Neuronal stem cell (in vitro differentiated cells): ENCODE measurements at regions not wholly inside any gene's neighbourhood (a gene's known extent, or its start where the extent isn't known, plus 50 kb on each side); places are given as distances from the start of the nearest gene placed in this dataset.

Experiments used
- DNase-seq: peaks from one replicate; pipeline ENCODE4 v3.0.0-alpha.2; 2013; ENCODE audit warnings: low spot score
- H2AFZ ChIP-seq: one replicate; pipeline ENCODE4 v1.6.1; 2013; ENCODE audit warnings: mild to moderate bottlenecking, low read length, inconsistent platforms
- H2AK5ac ChIP-seq: 2 replicates; pipeline ENCODE4 v1.6.1; 2013; ENCODE audit warnings: low read depth, mild to moderate bottlenecking, inconsistent platforms, low read length, moderate library complexity, mixed read lengths
- H2BK120ac ChIP-seq: 2 replicates; pipeline ENCODE4 v1.6.1; 2013; ENCODE audit warnings: low read depth, mild to moderate bottlenecking, inconsistent platforms, low read length, moderate library complexity, mixed read lengths
- H2BK12ac ChIP-seq: one replicate; pipeline ENCODE4 v1.6.1; 2013; ENCODE audit warnings: low read length, inconsistent platforms
- H2BK15ac ChIP-seq: 2 replicates; pipeline ENCODE4 v1.6.1; 2013; ENCODE audit warnings: mild to moderate bottlenecking, low read length, inconsistent platforms, mixed read lengths
- H2BK5ac ChIP-seq: one replicate; pipeline ENCODE4 v1.6.1; 2013; ENCODE audit warnings: inconsistent platforms, mild to moderate bottlenecking, low read length, moderate library complexity
- H3K14ac ChIP-seq: one replicate; pipeline ENCODE4 v1.6.1; 2013; ENCODE audit warnings: low read length, inconsistent platforms
- H3K18ac ChIP-seq: 2 replicates; pipeline ENCODE4 v1.6.1; 2013; ENCODE audit warnings: low read length, inconsistent platforms
- H3K23ac ChIP-seq: 2 replicates; pipeline ENCODE4 v1.6.1; 2013; ENCODE audit warnings: low read depth, mild to moderate bottlenecking, mixed read lengths, low read length, inconsistent platforms; ENCODE audit not compliant: poor library complexity
- H3K27ac ChIP-seq: replicated peaks from 3 replicates; pipeline ENCODE4 v1.5.1; 2013; ENCODE audit warnings: low read length, inconsistent platforms
- H3K27me3 ChIP-seq, 3 experiments: 2 replicates each; pipeline ENCODE4 v1.6.1; 2013; ENCODE audit warnings: low read length in 3 of 3, mild to moderate bottlenecking in 2 of 3, inconsistent platforms in 1 of 3, low read depth in 1 of 3, mixed read lengths in 1 of 3, moderate library complexity in 1 of 3; ENCODE audit not compliant: control insufficient read depth in 3 of 3, insufficient read depth in 3 of 3
- H3K36me3 ChIP-seq, 2 donors: replicated peaks in 1 of 2; 2 replicates each; pipeline ENCODE4 v1.6.1; 2013; ENCODE audit warnings: low read length in 2 of 2; ENCODE audit not compliant: control insufficient read depth in 2 of 2, insufficient read depth in 2 of 2
- H3K4ac ChIP-seq: 2 replicates; pipeline ENCODE4 v1.6.1; 2013; ENCODE audit warnings: inconsistent platforms, mild to moderate bottlenecking, low read length, moderate library complexity
- H3K4me1 ChIP-seq, 2 donors: 1 replicate in 1 of 2; 2 replicates in 1 of 2; pipeline ENCODE4 v1.6.1; 2013; ENCODE audit warnings: low read length in 2 of 2, low read depth in 1 of 2; ENCODE audit not compliant: control insufficient read depth in 2 of 2, insufficient read depth in 1 of 2
- H3K4me2 ChIP-seq: one replicate; pipeline ENCODE4 v1.6.1; 2013; ENCODE audit warnings: mild to moderate bottlenecking, low read length, inconsistent platforms; ENCODE audit not compliant: insufficient read depth, poor library complexity, severe bottlenecking
- H3K4me3 ChIP-seq, 2 donors: 2 replicates each; pipeline ENCODE4 v1.5.1; 2013; ENCODE audit warnings: low read length in 2 of 2, mild to moderate bottlenecking in 2 of 2, inconsistent platforms in 1 of 2, moderate library complexity in 1 of 2
- H3K79me1 ChIP-seq: one replicate; pipeline ENCODE4 v1.6.1; 2013; ENCODE audit warnings: low read depth, mild to moderate bottlenecking, inconsistent platforms, low read length, moderate library complexity
- H3K9ac ChIP-seq: one replicate; pipeline ENCODE4 v1.6.1; 2013; ENCODE audit warnings: mild to moderate bottlenecking, low read depth, low read length, inconsistent platforms; ENCODE audit not compliant: poor library complexity
- H3K9me3 ChIP-seq, 2 donors: replicated peaks in 1 of 2; 2 replicates each; pipeline versions ENCODE3 to v1.6.1; 2013; ENCODE audit warnings: low read length in 2 of 2, mild to moderate bottlenecking in 2 of 2, inconsistent platforms in 1 of 2, low read depth in 1 of 2, mixed read lengths in 1 of 2, moderate library complexity in 1 of 2; ENCODE audit not compliant: control insufficient read depth in 2 of 2, insufficient read depth in 1 of 2
- H4K8ac ChIP-seq: one replicate; pipeline ENCODE4 v1.6.1; 2013; ENCODE audit warnings: low read depth, mild to moderate bottlenecking, inconsistent platforms, low read length, moderate library complexity
- H4K91ac ChIP-seq: one replicate; pipeline ENCODE4 v1.6.1; 2013; ENCODE audit warnings: low read length, low read depth, mild to moderate bottlenecking, inconsistent platforms; ENCODE audit not compliant: poor library complexity
- WGBS, 2 donors: extraction: QIAGEN DNeasy Blood & Tissue Kit; methylation state at CpG; one replicate each; pipeline ENCODE4 v1.1.7; 2013; ENCODE audit warnings: missing lambda C conversion rate in 2 of 2, mixed read lengths in 1 of 2; ENCODE audit not compliant: insufficient read length in 2 of 2, insufficient replicate concordance in 1 of 2; ENCODE audit errors: extremely low coverage in 2 of 2; 5-methylcytosine and 5-hydroxymethylcytosine counted together

- H3K14ac ChIP-seq = no peak overlapping the region
- H3K18ac ChIP-seq = no peak overlapping the region
- H3K9ac ChIP-seq = no peak overlapping the region
- no peak overlapping the region for H4K8ac ChIP-seq
- no CpG with 5 or more reads among the region's 6 CpGs for WGBS, 2 donors
- no peaks in the 10 kb centered on the region for H3K79me1 ChIP-seq
- H3K23ac ChIP-seq = no peak overlapping the region
- no peak overlapping the region for H3K4ac ChIP-seq
- no peak overlapping the region for H4K91ac ChIP-seq
- H3K4me3 ChIP-seq = no peak overlapping the region
- no peak overlapping the region for H3K27ac ChIP-seq
- H2BK12ac ChIP-seq = no peak overlapping the region
- no peak overlapping the region for H2BK15ac ChIP-seq
- peaks cover 0 to 4% of the 10 kb centered on the region in 2 donors for H3K4me1 ChIP-seq
- H3K27me3 ChIP-seq = no peaks in the 10 kb centered on the region
- H3K4me2 ChIP-seq = no peak overlapping the region
- H2BK120ac ChIP-seq = no peak overlapping the region
- H2AFZ ChIP-seq = no peak overlapping the region
- no peak for DNase-seq
- no peaks in the 10 kb centered on the region for H3K36me3 ChIP-seq
- H2AK5ac ChIP-seq = no peak overlapping the region
- no peak overlapping the region for H2BK5ac ChIP-seq
- H3K9me3 ChIP-seq = no peaks in the 10 kb centered on the region
Observed at GRCh38 chr12:115386946-115387345, 703.0 kb upstream of the TBX3 start.

GRCh38 chr12:115385141-115385540 lies 701.2 kb upstream of the TBX3 start:
- H3K27me3 ChIP-seq = no peaks in the 10 kb centered on the region
- no peak overlapping the region for H2BK15ac ChIP-seq
- H2BK12ac ChIP-seq = no peak overlapping the region
- no peak overlapping the region for H2BK5ac ChIP-seq
- WGBS, 2 donors = no CpG with 5 or more reads among the region's 4 CpGs
- no peak overlapping the region for H3K23ac ChIP-seq
- H3K4me3 ChIP-seq = no peak overlapping the region
- H3K9ac ChIP-seq = no peak overlapping the region
- no peak overlapping the region for H2AFZ ChIP-seq
- no peak overlapping the region for H3K18ac ChIP-seq
- no peak overlapping the region for H4K8ac ChIP-seq
- no peak for DNase-seq
- H3K27ac ChIP-seq = no peak overlapping the region
- no peaks in the 10 kb centered on the region for H3K9me3 ChIP-seq
- H4K91ac ChIP-seq = no peak overlapping the region
- H3K14ac ChIP-seq = no peak overlapping the region
- no peaks in the 10 kb centered on the region for H3K36me3 ChIP-seq
- H3K4ac ChIP-seq = no peak overlapping the region
- no peak overlapping the region for H2AK5ac ChIP-seq
- H3K4me2 ChIP-seq = no peak overlapping the region
- H2BK120ac ChIP-seq = no peak overlapping the region
- H3K4me1 ChIP-seq = peaks cover 0 to 4% of the 10 kb centered on the region in 2 donors
- no peaks in the 10 kb centered on the region for H3K79me1 ChIP-seq

GRCh38 chr12:115384391-115384790 lies 700.4 kb upstream of the TBX3 start:
- Histone ChIP-seq H4K91ac (no peak overlapping the region), H3K79me1 (no peaks in the 10 kb centered on the region), H4K8ac (no peak overlapping the region), H2AFZ (no peak overlapping the region), H3K4ac (no peak overlapping the region), H3K27me3 (no peaks in the 10 kb centered on the region), H2AK5ac (no peak overlapping the region), H2BK120ac (no peak overlapping the region), H3K23ac (no peak overlapping the region), H3K4me1 (peaks cover 0 to 4% of the 10 kb centered on the region in 2 donors), H2BK12ac (no peak overlapping the region), H3K36me3 (no peaks in the 10 kb centered on the region), H3K9ac (no peak overlapping the region), H3K4me3 (no peak overlapping the region), H3K14ac (no peak overlapping the region), H3K27ac (no peak overlapping the region), H2BK5ac (no peak overlapping the region), H2BK15ac (no peak overlapping the region), H3K18ac (no peak overlapping the region), H3K9me3 (no peaks in the 10 kb centered on the region), H3K4me2 (no peak overlapping the region)
- no peak for DNase-seq
- WGBS, 2 donors = no CpG with 5 or more reads among the region's 5 CpGs

GRCh38 chr12:115383668-115384067 lies 699.7 kb upstream of the TBX3 start:
- no peak overlapping the region for H4K8ac ChIP-seq
- H2AK5ac ChIP-seq = no peak overlapping the region
- H3K18ac ChIP-seq = no peak overlapping the region
- peaks cover 0 to 4% of the 10 kb centered on the region in 2 donors for H3K4me1 ChIP-seq
- H2BK15ac ChIP-seq = no peak overlapping the region
- no CpG with 5 or more reads among the region's 7 CpGs for WGBS, 2 donors
- DNase-seq = no peak
- no peaks in the 10 kb centered on the region for H3K27me3 ChIP-seq
- no peak overlapping the region for H3K14ac ChIP-seq
- H3K79me1 ChIP-seq = no peaks in the 10 kb centered on the region
- H3K4me3 ChIP-seq = no peak overlapping the region
- no peak overlapping the region for H2BK12ac ChIP-seq
- H2BK120ac ChIP-seq = no peak overlapping the region
- H2BK5ac ChIP-seq = no peak overlapping the region
- no peaks in the 10 kb centered on the region for H3K9me3 ChIP-seq
- no peak overlapping the region for H2AFZ ChIP-seq
- H3K27ac ChIP-seq = no peak overlapping the region
- no peak overlapping the region for H3K23ac ChIP-seq
- no peaks in the 10 kb centered on the region for H3K36me3 ChIP-seq
- no peak overlapping the region for H3K9ac ChIP-seq
- H4K91ac ChIP-seq = no peak overlapping the region
- no peak overlapping the region for H3K4ac ChIP-seq
- H3K4me2 ChIP-seq = no peak overlapping the region
